Upper lobe of left lung (tissue), 6 donors: ENCODE measurements at regions not wholly inside any gene's neighbourhood (a gene's known extent, or its start where the extent isn't known, plus 50 kb on each side); places are given as distances from the start of the nearest gene placed in this dataset.

ENCODE experiments used
- ATAC-seq, 2 donors: fragments of 200-7000 bp; cut with Tn5 transposase; one replicate each; pipeline ENCODE4 v1.9.1; 2022; ENCODE audit warnings: mild to moderate bottlenecking in 2 of 2, moderate library complexity in 2 of 2; ENCODE audit not compliant: low FRiP score in 2 of 2
- DNase-seq, 2 donors: peaks; one replicate each; pipeline ENCODE4 v3.0.0-alpha.2; 2019 to 2020
- H3K27ac ChIP-seq, 4 donors: fragments of 200-600 bp; sonication (generic); one replicate each; pipeline ENCODE4 v1.5.1; 2016 to 2019
- H3K27me3 ChIP-seq, 4 donors: fragments of 200-600 bp; sonication (generic); one replicate each; pipeline ENCODE4 v1.5.1; 2017 to 2019
- H3K36me3 ChIP-seq, 4 donors: fragments of 200-600 bp; sonication (generic); one replicate each; pipeline ENCODE4 v1.5.1; 2016 to 2019
- H3K4me1 ChIP-seq, 4 donors: fragments of 200-600 bp; sonication (generic); one replicate each; pipeline ENCODE4 v1.5.1; 2018 to 2019
- H3K4me3 ChIP-seq, 4 donors: fragments of 200-600 bp; sonication (generic); one replicate each; pipeline ENCODE4 v1.5.1; 2017 to 2019; ENCODE audit warnings: mild to moderate bottlenecking in 2 of 4, moderate library complexity in 1 of 4
- H3K9me3 ChIP-seq, 4 donors: fragments of 200-600 bp; sonication (generic); one replicate each; pipeline ENCODE4 v1.5.1; 2018 to 2019
- CTCF ChIP-seq, 6 experiments: fragments of 450-650 bp in 4 of 6; fragments of 200-600 bp in 2 of 6; sonication (generic) in 2 of 6; IDR thresholded peaks; one replicate each; pipeline ENCODE4 v1.5.1; 2016 to 2019; ENCODE audit warnings: antibody characterized with exemption in 6 of 6
- EP300 ChIP-seq, 4 donors: sonication (generic); formaldehyde crosslinking; IDR thresholded peaks; one replicate each; pipeline ENCODE4 v1.5.1; 2017; ENCODE audit warnings: antibody characterized with exemption in 4 of 4, control low read depth in 2 of 4
- POLR2A ChIP-seq, 4 donors: fragments of 450-650 bp; IDR thresholded peaks; one replicate each; pipeline ENCODE4 v1.5.1; 2016 to 2017; ENCODE audit warnings: antibody characterized with exemption in 4 of 4, mild to moderate bottlenecking in 2 of 4
- POLR2AphosphoS5 ChIP-seq, 2 donors: sonication (generic); formaldehyde crosslinking; IDR thresholded peaks; one replicate each; pipeline ENCODE4 v1.5.1; 2017; ENCODE audit warnings: antibody characterized with exemption in 2 of 2
- WGBS, 2 donors: methylation state at CpG; one replicate each; pipeline ENCODE4 v1.1.5; 2017 to 2018; 5-methylcytosine and 5-hydroxymethylcytosine counted together
- donor health status: DM: no; HTN: no; CAD: no; lungs with moderate emphysema.
- donor health status: DM: no; HTN: yes; CAD: no; lungs with severe emphysema.

GRCh38 chr6:9517806-9518205, 897.1 kb downstream of the TFAP2A start:
- no peak for ATAC-seq
- Histone ChIP-seq H3K4me1 (no peaks in the 10 kb centered on the region), H3K4me3 (no peak overlapping the region), H3K9me3 (no peaks in the 10 kb centered on the region), H3K27ac (no peak overlapping the region), H3K27me3 (no peaks in the 10 kb centered on the region), H3K36me3 (no peaks in the 10 kb centered on the region)
- WGBS, 2 donors: 89 to 92% methylated on average over 3 of the region's 3 CpGs
- TF ChIP-seq CTCF (IDR thresholded peaks at IDR 0.05) (no peak), EP300 (IDR thresholded peaks at IDR 0.05) (no peak)
- DNase-seq: no peak

- no peaks in the 10 kb centered on the region for H3K4me1 ChIP-seq
- ATAC-seq (no peak), DNase-seq (no peak)
- H3K4me3 ChIP-seq: no peak overlapping the region
- no peaks in the 10 kb centered on the region for H3K36me3 ChIP-seq
- WGBS, 2 donors: 64 to 70% methylated on average over 13 of the region's 13 CpGs
- H3K27ac ChIP-seq: no peak overlapping the region
- H3K9me3 ChIP-seq: no peaks in the 10 kb centered on the region
- H3K27me3 ChIP-seq: no peaks in the 10 kb centered on the region
- no peak for TF ChIP-seq POLR2AphosphoS5 (IDR thresholded peaks at IDR 0.05)
Measured at GRCh38 chr6:9515633-9516606, 899.0 kb downstream of the TFAP2A start.

GRCh38 chr6:9514146-9514545, 900.7 kb downstream of the TFAP2A start:
- TF ChIP-seq CTCF (IDR thresholded peaks at IDR 0.05): no peak
- H3K4me1 ChIP-seq: no peaks in the 10 kb centered on the region
- ATAC-seq (no peak), DNase-seq (no peak)
- no peaks in the 10 kb centered on the region for H3K9me3 ChIP-seq
- H3K4me3 ChIP-seq: no peak overlapping the region
- no peak overlapping the region for H3K27ac ChIP-seq
- H3K36me3 ChIP-seq: no peaks in the 10 kb centered on the region
- 84 to 86% methylated on average over 1 of the region's 1 CpG for WGBS, 2 donors
- no peaks in the 10 kb centered on the region for H3K27me3 ChIP-seq

GRCh38 chr6:9511157-9511556, 903.7 kb downstream of the TFAP2A start:
- Histone ChIP-seq H3K36me3 (no peaks in the 10 kb centered on the region), H3K27me3 (no peaks in the 10 kb centered on the region), H3K27ac (no peak overlapping the region), H3K4me3 (no peak overlapping the region), H3K4me1 (no peaks in the 10 kb centered on the region), H3K9me3 (peaks cover 0 to 4% (median 0%) of the 10 kb centered on the region in 4 donors)
- WGBS, 2 donors: 57 to 61% methylated on average over 1 of the region's 1 CpG
- TF ChIP-seq CTCF (IDR thresholded peaks at IDR 0.05): no peak
- no peak for TF ChIP-seq EP300 (IDR thresholded peaks at IDR 0.05)
- TF ChIP-seq POLR2AphosphoS5 (IDR thresholded peaks at IDR 0.05): no peak
- no peak for TF ChIP-seq POLR2A (IDR thresholded peaks at IDR 0.05)
- DNase-seq (no peak), ATAC-seq (no peak)

- 89% methylated on average over 6 of the region's 6 CpGs for WGBS, 2 donors
- H3K4me3 ChIP-seq: no peak overlapping the region
- TF ChIP-seq EP300 (IDR thresholded peaks at IDR 0.05): no peak
- no peak for TF ChIP-seq CTCF (IDR thresholded peaks at IDR 0.05)
- no peak for TF ChIP-seq POLR2A (IDR thresholded peaks at IDR 0.05)
- TF ChIP-seq POLR2AphosphoS5 (IDR thresholded peaks at IDR 0.05): no peak
- H3K4me1 ChIP-seq: no peaks in the 10 kb centered on the region
- DNase-seq (no peak), ATAC-seq (no peak)
- H3K27me3 ChIP-seq: no peaks in the 10 kb centered on the region
- peaks cover 0 to 4% (median 0%) of the 10 kb centered on the region in 4 donors for H3K9me3 ChIP-seq
- no peak overlapping the region for H3K27ac ChIP-seq
- H3K36me3 ChIP-seq: no peaks in the 10 kb centered on the region
Measured at GRCh38 chr6:9507136-9507895, 907.6 kb downstream of the TFAP2A start.
